ENCODE measurements at regions not wholly inside any gene's neighbourhood (a gene's known extent, or its start where the extent isn't known, plus 50 kb on each side); places are given as distances from the start of the nearest gene placed in this dataset.

- TF ChIP-seq CTCF (IDR thresholded peaks at IDR 0.05) (no peak), POLR2A (IDR thresholded peaks at IDR 0.05) (no peak)
These were observed 104.5 kb upstream of the INTU start for GRCh38 chr4:127528302-127528701.

Measured in lower leg skin (tissue), 3 donors.